ENCODE measurements at regions not wholly inside any gene's neighbourhood (a gene's known extent, or its start where the extent isn't known, plus 50 kb on each side); places are given as distances from the start of the nearest gene placed in this dataset.

GRCh38 chr13:39892721-39893685 lies 237.5 kb downstream of the COG6 start:
- TF ChIP-seq POLR2AphosphoS5 (IDR thresholded peaks at IDR 0.05; ENCODE audit: low read depth, low read length), result no peak
- no peak for TF ChIP-seq TAF1 (IDR thresholded peaks at IDR 0.05; ENCODE audit: borderline replicate concordance, insufficient read depth, low read length)
- TF ChIP-seq SIN3A (IDR thresholded peaks at IDR 0.05; ENCODE audit: borderline replicate concordance, insufficient read depth, low read length), result no peak
- TF ChIP-seq REST (IDR thresholded peaks at IDR 0.05; ENCODE audit: insufficient read depth in 1 of 2, low read depth in 2 of 2, low read length in 2 of 2), result no peak

Data from PFSK-1 (cell line).